ENCODE measurements at regions not wholly inside any gene's neighbourhood (a gene's known extent, or its start where the extent isn't known, plus 50 kb on each side); places are given as distances from the start of the nearest gene placed in this dataset.
"Not testable (repeated sequence)": the region's sequence is repeated elsewhere in the genome, so short reads cannot be mapped to it uniquely, and the experiment has no call there.

DNA sequence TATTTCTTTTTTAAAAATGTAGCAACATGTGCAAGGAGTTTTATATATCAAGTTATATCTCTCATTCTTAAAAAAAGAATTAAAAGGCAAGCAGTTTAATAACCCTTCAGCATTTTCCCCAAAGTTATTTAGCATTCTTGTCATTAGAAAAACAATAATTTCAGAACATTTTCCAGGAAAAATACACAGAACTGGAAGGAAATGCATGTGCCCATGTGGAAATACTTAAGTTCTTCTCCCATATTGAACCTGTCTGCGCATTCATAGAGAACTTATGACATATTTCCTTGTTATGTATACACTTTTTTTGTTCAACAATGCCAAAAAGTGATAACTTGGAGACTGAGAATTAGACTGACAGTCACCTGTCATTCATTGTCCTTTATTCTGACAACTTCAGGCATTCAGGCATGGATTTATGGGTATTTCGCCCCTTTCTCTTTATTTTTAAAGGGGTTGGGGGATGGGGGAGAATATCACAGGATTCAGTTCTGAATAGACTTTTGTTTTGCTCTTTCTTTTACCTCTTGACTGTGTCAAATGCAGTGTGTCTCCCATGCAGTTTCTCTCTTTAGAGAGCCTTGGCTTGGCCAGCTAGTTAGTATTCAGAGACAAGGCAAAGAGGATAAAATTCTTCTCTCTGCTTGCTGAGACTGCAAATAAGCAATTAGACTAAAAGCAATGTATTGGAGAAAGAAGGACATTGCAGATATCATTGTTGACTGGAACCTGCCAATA lies 701.0 kb downstream of the NR2F1-AS1 start:
- DNase-seq (ENCODE audit: low spot score) = no peak

- DNase-seq (ENCODE audit: low spot score) = no peak
Measured at GRCh38 chr5:92874790-92875189, 706.2 kb downstream of the NR2F1-AS1 start.

GRCh38 chr5:92868442-92868841 lies 712.6 kb downstream of the NR2F1-AS1 start:
- no peak for DNase-seq (ENCODE audit: low spot score)

DNA sequence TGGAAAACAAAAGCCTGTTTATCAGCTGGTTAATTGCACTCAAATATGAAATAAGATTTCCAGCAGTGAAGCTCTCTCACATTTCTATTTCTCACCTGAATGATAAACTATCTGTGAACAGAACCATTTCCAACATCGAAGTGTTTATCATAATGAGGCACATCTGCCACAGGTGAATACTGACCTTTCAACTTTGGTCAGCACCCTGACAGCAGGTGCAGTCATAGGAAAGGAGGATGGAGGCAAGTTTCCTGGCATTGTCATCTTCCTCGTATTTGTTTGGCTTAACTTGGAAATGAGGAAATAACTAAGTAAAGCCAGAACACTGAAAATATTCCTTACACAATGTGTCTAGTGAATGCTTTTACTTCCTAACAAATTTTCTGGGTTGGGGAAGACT lies 716.4 kb downstream of the NR2F1-AS1 start:
- no peak for DNase-seq (ENCODE audit: low spot score)

DNA sequence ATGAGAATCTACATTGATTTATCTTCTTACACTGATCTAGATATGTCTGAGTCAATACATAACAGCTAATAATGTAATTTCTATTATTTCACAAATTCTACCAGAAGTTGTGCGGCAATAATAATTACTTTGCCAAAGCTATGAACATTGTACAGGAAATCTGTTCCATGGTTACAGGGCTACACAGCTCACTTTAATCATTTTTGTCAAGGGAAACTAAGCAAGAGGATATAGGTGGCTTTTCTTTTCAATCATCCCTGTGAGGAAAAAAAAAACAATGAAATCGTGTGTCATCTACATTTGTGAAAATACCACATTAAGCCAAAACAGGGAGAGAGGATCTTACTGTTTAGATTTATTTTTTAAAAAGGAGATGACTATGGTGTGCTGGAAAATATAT lies 717.4 kb downstream of the NR2F1-AS1 start:
- no peak for DNase-seq (ENCODE audit: low spot score)

DNA sequence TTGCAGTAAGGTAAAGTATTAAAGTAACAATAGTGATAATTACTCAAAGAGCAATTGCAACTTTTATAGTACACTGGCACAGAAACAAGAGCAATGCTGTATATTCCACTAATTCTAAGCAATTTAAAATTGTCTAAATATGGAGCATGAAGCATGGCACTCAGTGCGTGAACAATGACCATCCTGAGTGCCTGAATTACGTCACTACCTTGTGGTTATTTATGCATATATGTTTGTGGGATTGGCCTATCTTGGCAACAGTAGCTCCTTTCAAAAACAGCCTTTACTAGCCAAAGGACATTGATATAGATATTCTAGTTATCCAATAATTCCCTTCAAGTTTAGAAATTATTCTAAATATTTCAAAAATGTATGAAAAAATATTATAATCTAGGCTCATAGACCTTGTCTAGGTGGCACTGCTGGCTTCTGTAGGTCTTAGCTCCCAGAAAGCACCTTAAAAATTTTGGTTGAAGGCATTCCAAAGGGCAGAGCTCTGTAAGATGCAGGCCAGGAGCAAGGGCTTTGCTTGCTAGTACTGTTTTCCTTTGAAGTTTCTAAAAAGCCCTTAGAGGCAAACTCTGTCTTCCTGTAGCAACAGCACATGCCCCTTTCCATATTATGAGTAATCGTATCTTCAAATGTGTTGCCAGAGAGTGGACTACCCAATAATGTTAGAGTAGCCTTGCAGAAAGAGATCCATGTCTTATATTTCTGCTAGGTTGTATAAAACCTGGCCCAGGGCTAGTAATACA lies 719.3 kb downstream of the NR2F1-AS1 start:
- no peak for DNase-seq (ENCODE audit: low spot score)

DNA sequence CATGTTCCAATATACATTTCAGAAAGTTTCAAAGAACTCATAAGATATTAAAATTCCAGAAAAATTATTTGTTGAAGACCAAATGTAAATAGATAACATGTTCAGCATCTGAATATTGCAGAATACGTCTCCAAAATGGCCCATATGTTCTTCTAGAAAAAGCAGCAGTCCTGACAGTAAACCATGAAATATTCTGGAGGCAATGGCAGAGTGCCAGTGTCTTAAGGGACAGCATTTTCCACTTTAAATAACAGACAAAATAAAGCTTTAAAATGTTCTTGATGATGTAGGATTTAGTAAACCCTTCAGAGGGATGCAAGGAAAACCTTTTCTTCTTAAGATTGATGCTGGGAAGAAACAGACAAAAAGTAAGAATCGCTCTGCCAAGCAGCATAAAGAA lies 721.0 kb downstream of the NR2F1-AS1 start:
- no peak for DNase-seq (ENCODE audit: low spot score)

- no peak for DNase-seq (ENCODE audit: low spot score)
Measured at GRCh38 chr5:92852219-92852618, 728.8 kb downstream of the NR2F1-AS1 start.

DNA sequence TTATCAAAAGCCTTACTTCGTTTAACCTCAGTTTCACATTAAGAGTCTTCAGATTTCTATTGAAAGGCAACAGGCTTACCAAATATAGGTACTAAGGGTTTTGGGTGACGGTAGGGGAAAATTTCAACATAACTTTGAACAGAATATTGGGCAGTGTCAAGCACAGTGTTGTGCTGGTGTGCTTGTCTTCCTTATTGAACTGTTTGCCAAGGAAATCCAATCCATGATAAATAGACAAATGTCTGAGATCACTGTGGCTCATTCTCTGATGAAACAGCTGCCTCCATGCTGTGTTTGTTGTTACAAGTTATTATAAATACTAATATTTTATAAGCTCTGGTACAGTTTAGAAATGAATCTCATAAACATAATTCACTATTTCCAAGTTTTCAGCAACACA lies 730.1 kb downstream of the NR2F1-AS1 start:
- no peak for DNase-seq (ENCODE audit: low spot score)

GRCh38 chr5:92849756-92850155 lies 731.3 kb downstream of the NR2F1-AS1 start:
- no peak for DNase-seq (ENCODE audit: low spot score)

DNA sequence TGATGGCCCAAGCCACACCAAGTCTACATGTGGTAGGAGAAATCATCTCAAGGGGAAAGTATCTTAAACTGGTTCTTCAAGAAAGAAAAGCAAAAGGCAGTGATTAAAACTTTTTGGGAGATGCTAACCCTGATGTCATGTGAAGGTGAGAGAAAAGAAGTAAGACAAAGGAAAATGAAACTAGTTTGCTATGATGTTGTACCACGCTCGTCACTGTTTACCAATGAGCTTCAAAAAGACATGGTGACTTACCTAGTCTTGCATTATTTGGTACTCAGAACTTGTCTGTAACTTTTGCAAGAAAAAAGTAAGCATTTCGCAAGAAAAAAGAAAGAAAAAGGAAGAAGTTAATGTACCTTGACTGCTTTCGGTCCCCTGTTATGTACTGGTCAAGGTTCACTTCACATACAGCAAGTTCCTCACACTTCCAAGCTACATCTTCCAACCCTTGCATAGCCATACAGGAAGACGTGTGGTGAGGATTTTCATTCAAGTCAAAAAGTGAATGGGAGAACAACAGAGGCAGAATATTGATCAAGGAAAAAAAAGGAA lies 739.3 kb downstream of the NR2F1-AS1 start:
- no peak for DNase-seq (ENCODE audit: low spot score)

GRCh38 chr5:92838253-92838652 lies 742.8 kb downstream of the NR2F1-AS1 start:
- DNase-seq (ENCODE audit: low spot score) = peak; percentile 45

GRCh38 chr5:92836855-92837755 lies 743.9 kb downstream of the NR2F1-AS1 start:
- no peak for DNase-seq (ENCODE audit: low spot score)

DNA sequence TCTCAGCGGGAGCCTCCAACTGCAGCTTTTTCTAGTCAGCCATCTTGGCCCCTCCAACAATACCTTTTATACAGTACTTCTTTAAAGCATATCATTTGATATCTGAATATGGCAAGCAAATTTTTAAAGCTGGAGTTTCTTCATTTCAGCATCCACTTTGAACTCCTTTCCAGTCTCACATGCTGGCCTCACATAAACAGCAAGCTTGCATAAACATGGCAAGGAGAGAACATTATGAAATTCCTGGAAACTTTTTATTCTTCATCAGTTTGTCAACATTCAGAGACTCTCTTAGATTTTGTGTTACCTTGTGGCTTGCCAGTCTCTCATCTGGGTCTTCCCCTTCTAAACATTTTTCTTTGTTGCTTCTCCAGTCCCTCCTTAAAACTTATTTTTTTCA lies 745.3 kb downstream of the NR2F1-AS1 start:
- no peak for DNase-seq (ENCODE audit: low spot score)

DNA sequence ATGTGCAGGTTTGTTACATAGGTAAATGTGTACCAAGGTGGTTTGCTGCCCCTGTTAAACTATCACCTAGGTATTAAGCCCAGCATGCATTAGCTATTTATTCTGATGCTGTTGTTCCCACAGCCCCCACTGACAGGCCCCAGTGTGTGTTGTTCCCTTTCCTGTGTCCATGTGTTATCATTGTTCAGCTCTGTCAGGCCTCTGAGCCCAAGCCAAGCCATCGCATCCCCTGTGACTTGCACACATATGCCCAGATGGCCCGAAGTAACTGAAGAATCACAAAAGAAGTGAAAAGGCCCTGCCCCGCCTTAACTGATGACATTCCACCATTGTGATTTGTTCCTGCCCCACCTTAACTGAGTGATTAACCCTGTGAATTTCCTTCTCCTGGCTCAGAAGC lies 757.5 kb downstream of the NR2F1-AS1 start:
- not testable (repeated sequence) for DNase-seq (ENCODE audit: low spot score)

GRCh38 chr5:92822183-92822582 lies 758.8 kb downstream of the NR2F1-AS1 start:
- no peak for DNase-seq (ENCODE audit: low spot score)

DNA sequence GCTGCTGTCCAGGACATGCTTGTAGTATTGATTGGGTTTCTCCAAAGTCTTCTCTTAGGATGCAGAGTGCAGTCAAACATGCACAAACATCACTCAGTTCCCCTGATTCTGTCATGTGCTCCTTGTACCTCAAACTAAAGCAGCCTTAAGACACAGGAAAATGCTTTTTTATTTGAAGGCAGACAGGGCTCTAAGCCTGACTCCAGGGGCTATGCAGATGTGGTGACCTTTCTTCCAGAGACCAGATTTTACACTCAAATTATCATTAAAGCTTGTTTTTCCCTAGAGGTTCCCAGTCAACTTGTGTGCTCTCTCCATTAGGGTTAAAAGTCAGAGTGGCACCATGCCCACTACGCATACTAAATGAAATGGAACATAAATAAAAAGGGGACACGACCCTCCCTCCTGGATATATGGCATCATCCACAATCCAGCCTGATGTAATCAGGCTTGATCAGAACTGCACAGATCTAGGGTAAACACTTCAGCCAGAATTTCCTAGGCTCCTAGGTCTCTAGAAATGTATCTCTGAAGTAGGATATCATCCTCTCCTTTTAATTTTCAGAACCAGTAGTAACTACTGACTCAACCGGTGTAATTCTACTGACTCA lies 771.1 kb downstream of the NR2F1-AS1 start:
- DNase-seq (ENCODE audit: low spot score) = no peak

DNA sequence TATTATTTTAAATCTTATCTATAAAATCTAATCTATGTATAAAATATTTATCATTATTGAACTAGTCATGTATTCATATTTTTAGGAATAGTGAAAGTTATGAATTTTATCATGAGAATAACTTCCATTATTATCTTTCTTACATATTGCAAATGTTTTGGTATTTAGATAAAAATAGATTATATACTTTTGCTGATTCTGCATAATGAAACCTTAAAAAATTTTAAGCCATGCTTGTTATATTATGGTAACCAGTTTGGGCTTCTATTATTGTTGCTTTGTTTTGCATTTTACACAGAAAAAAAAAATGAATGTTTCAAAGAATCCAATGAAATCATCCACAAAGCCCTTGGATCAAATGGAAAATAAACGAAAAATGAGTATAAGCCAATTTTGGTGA lies 772.5 kb downstream of the NR2F1-AS1 start:
- no peak for DNase-seq (ENCODE audit: low spot score)

- no peak for DNase-seq (ENCODE audit: low spot score)
Measured at GRCh38 chr5:92807085-92807484, 773.9 kb downstream of the NR2F1-AS1 start.

GRCh38 chr5:92805446-92805845 lies 775.6 kb downstream of the NR2F1-AS1 start:
- no peak for DNase-seq (ENCODE audit: low spot score)

GRCh38 chr5:92801911-92802310 lies 779.1 kb downstream of the NR2F1-AS1 start:
- DNase-seq (ENCODE audit: low spot score) = no peak

DNA sequence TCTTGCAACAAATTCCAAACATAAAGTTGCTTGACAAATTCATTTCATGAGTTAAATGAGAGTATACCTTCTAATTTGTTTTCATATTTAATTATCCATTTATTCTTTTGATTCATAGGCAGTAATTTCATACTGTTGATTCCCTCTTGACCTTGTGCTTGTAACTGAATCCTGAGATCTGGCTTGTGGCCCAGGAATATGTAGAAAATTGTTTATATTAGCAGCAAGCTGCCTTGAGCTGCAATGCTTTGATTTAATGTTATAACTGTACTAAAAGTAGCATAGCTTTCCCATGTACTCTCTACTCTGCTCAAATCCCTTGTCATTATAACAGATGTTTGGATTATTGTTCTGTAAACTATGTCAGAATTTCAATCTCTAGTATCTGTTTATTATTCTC lies 780.7 kb downstream of the NR2F1-AS1 start:
- DNase-seq (ENCODE audit: low spot score) = no peak

All from iPS-NIHi11 (cell line).